Ascending aorta (tissue), 2 donors: ENCODE measurements at regions not wholly inside any gene's neighbourhood (a gene's known extent, or its start where the extent isn't known, plus 50 kb on each side); places are given as distances from the start of the nearest gene placed in this dataset.

ENCODE experiments used
- DNase-seq, 2 donors: peaks; one replicate each; pipeline ENCODE4 v3.0.0-alpha.2; 2019; ENCODE audit warnings: low spot score in 2 of 2
- H3K27ac ChIP-seq, 2 donors: fragments of 200-600 bp; sonication (generic); one replicate each; pipeline ENCODE4 v1.5.1; 2016 to 2017; ENCODE audit warnings: mild to moderate bottlenecking in 1 of 2
- H3K27me3 ChIP-seq: fragments of 200-600 bp; sonication (generic); one replicate; pipeline ENCODE4 v1.5.1; 2017
- H3K36me3 ChIP-seq, 2 donors: fragments of 200-600 bp; sonication (generic); one replicate each; pipeline ENCODE4 v1.5.1; 2016
- H3K4me1 ChIP-seq, 2 donors: fragments of 200-600 bp; sonication (generic); one replicate each; pipeline ENCODE4 v1.5.1; 2016 to 2017; ENCODE audit warnings: mild to moderate bottlenecking in 1 of 2
- H3K4me3 ChIP-seq, 2 donors: fragments of 200-600 bp; sonication (generic); one replicate each; pipeline ENCODE4 v1.5.1; 2016 to 2017; ENCODE audit warnings: mild to moderate bottlenecking in 1 of 2
- H3K9me3 ChIP-seq, 2 donors: fragments of 200-600 bp; sonication (generic); one replicate each; pipeline ENCODE4 v1.5.1; 2016
- intact Hi-C: fragments of 100-400 bp; cut with DNase I; formaldehyde crosslinking; loops from one replicate; pipeline ENCODE4 v1.15.1; 2023
- TF ChIP-seq, protein P1 (sequence below), 3 experiments: fragments of 200-600 bp in 2 of 3; fragments of 450-650 bp in 1 of 3; sonication (generic) in 2 of 3; IDR thresholded peaks; one replicate each; pipeline ENCODE4 v1.5.1; 2016 to 2019; ENCODE audit warnings: antibody characterized with exemption in 3 of 3, mild to moderate bottlenecking in 1 of 3, moderate library complexity in 1 of 3

DNA sequence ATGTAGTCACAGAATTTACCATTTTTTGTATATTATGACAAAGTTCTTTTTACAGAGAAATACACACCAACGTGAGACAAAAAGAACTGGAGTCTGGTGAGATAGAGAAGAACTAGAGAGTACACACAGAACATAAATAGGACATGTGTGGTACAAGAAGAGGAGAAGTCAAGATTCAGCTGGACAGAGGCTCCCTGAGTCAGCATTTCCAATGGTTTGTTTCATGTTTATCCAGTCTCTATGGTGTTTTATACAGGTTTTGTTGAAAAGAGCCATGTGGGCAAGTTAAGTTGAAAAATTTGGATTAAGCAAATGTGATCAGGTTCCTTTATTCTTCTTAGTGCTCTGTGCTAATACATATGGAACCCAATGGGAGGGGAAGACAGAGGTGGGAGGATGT lies 105.5 kb upstream of the AKR1E2 start:
- TF ChIP-seq, protein P1, sequence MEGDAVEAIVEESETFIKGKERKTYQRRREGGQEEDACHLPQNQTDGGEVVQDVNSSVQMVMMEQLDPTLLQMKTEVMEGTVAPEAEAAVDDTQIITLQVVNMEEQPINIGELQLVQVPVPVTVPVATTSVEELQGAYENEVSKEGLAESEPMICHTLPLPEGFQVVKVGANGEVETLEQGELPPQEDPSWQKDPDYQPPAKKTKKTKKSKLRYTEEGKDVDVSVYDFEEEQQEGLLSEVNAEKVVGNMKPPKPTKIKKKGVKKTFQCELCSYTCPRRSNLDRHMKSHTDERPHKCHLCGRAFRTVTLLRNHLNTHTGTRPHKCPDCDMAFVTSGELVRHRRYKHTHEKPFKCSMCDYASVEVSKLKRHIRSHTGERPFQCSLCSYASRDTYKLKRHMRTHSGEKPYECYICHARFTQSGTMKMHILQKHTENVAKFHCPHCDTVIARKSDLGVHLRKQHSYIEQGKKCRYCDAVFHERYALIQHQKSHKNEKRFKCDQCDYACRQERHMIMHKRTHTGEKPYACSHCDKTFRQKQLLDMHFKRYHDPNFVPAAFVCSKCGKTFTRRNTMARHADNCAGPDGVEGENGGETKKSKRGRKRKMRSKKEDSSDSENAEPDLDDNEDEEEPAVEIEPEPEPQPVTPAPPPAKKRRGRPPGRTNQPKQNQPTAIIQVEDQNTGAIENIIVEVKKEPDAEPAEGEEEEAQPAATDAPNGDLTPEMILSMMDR (IDR thresholded peaks at IDR 0.05): no peak
- Histone ChIP-seq H3K27ac (no peak overlapping the region), H3K4me3 (no peak overlapping the region), H3K27me3 (no peaks in the 10 kb centered on the region), H3K36me3 (no peaks in the 10 kb centered on the region), H3K4me1 (peaks cover 0 to 4% of the 10 kb centered on the region in 2 donors), H3K9me3 (no peaks in the 10 kb centered on the region)
- no peak for DNase-seq
- intact Hi-C loops: no loop called here

DNA sequence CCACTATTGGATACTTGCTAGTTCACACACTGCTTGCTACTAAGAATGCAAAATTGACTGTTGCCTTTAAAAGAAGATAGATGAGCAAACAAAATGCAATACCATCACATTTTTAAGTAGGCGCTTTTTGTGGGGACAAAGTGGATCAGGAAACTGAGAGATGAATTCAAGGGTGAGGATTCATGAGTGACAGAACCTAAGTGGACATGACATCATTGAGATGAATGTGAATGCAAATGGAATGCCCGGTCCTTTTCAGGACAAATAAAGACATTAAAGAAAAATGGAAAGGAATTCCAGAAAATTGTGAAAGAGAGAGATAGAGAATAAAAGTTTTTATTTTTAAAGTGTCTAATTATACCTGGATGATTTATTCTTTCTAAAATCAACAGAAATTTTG lies 106.3 kb upstream of the AKR1E2 start:
- TF ChIP-seq, protein P1 (IDR thresholded peaks at IDR 0.05): no peak
- intact Hi-C loops: no loop called here
- H3K27me3 ChIP-seq: no peaks in the 10 kb centered on the region
- no peaks in the 10 kb centered on the region for H3K9me3 ChIP-seq
- H3K4me3 ChIP-seq: no peak overlapping the region
- no peak overlapping the region for H3K27ac ChIP-seq
- peaks cover 0 to 4% of the 10 kb centered on the region in 2 donors for H3K4me1 ChIP-seq
- DNase-seq: no peak
- H3K36me3 ChIP-seq: no peaks in the 10 kb centered on the region

DNA sequence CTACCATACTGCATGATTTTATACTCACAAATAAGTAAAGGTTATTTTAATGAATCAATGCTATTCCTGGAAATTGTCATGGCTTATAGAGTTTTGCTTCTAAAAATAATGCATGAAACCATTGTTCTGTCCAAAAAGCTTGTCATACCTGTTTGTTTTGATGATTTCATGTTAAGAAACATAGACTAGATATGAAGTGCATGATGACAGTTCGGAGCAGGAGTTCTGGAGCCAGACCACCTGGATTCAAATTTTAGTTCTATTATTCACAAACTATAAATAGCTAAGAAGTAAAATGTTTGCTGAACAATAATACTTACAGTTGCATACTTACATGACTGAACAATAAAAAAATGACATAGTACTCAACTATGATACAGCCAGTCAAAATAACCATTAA lies 107.0 kb upstream of the AKR1E2 start:
- TF ChIP-seq, protein P1 (IDR thresholded peaks at IDR 0.05): no peak
- intact Hi-C loops: no loop called here

DNA sequence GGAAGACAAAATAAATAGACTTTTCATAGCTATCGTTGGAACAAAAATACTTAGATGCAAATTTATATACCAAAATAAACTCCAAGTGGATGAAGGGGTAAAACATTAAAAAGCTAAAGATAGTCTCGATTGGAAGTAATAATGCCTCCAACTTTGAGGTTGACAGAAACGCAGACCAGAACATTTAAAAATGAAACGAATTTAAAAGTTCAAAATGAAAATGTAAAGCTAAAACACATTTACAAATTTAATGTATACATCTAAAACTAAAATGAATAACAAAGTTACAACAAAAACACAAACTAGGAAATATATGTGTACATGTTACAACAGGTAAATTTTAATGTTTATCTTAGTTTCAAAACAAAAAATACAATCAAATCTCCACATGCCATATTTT lies 107.5 kb upstream of the AKR1E2 start:
- Histone ChIP-seq H3K9me3 (no peaks in the 10 kb centered on the region), H3K4me3 (no peak overlapping the region), H3K4me1 (peaks cover 0 to 4% of the 10 kb centered on the region in 2 donors), H3K36me3 (no peaks in the 10 kb centered on the region), H3K27ac (no peak overlapping the region), H3K27me3 (no peaks in the 10 kb centered on the region)
- no peak for DNase-seq
- intact Hi-C loops: no loop called here
- TF ChIP-seq, protein P1 (IDR thresholded peaks at IDR 0.05): no peak

More for the DNA sequence above, 107.0 kb upstream of the AKR1E2 start:
- Histone ChIP-seq H3K27me3 (no peaks in the 10 kb centered on the region), H3K27ac (no peak overlapping the region), H3K9me3 (no peaks in the 10 kb centered on the region), H3K36me3 (no peaks in the 10 kb centered on the region), H3K4me1 (peaks cover 0 to 4% of the 10 kb centered on the region in 2 donors), H3K4me3 (no peak overlapping the region)
- DNase-seq: no peak

DNA sequence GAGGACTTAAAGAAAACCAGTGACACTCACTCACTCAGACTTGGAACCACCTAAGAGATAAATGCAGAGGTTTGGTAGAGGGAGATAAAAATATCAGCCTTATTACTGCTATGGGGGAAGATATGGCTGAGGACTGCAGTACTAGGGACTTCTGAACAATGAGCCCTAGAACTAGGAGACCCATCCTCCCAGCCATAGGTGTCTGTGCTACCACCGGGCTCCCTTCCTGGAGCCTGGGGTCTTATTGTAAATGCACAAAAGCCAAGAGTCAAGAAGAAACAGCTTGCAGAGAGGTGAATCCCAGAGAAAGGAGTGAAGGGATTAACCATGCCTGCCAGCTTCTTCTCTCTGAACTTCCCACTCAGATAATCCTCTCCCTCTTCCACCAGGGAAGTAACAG lies 108.3 kb upstream of the AKR1E2 start:
- Histone ChIP-seq H3K36me3 (no peaks in the 10 kb centered on the region), H3K27ac (no peak overlapping the region), H3K4me1 (peaks cover 0 to 4% of the 10 kb centered on the region in 2 donors), H3K4me3 (no peak overlapping the region), H3K9me3 (no peaks in the 10 kb centered on the region), H3K27me3 (no peaks in the 10 kb centered on the region)
- TF ChIP-seq, protein P1 (IDR thresholded peaks at IDR 0.05): no peak
- DNase-seq: no peak
- intact Hi-C loops: no loop called here

DNA sequence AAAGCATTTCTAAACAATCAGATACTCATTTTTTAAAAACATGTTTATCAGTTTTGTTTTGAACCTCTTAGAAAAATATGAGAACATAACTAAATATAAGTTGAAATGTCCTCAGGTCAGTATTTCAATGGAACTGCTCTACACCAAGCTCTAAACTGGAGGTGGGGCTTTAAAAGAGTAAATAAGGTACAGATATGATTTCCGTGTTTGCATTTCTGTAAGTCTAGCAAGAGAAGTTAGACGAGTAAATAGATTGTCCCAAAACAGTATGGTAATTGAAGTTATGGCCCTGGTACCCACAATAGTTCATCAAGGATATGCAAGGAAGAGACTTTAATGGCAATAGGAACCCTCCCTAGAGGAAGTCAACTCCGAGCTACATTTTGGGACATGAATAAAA lies 115.1 kb upstream of the AKR1E2 start:
- H3K4me3 ChIP-seq: no peak overlapping the region
- TF ChIP-seq, protein P1 (IDR thresholded peaks at IDR 0.05): no peak
- H3K9me3 ChIP-seq: no peaks in the 10 kb centered on the region
- intact Hi-C loops: no loop called here
- H3K27ac ChIP-seq: no peak overlapping the region
- no peaks in the 10 kb centered on the region for H3K4me1 ChIP-seq
- DNase-seq: no peak
- H3K27me3 ChIP-seq: no peaks in the 10 kb centered on the region
- no peaks in the 10 kb centered on the region for H3K36me3 ChIP-seq
